Esophagus muscularis mucosa (tissue), 4 donors: ENCODE measurements at regions not wholly inside any gene's neighbourhood (a gene's known extent, or its start where the extent isn't known, plus 50 kb on each side); places are given as distances from the start of the nearest gene placed in this dataset.

ENCODE experiments used
- DNase-seq: peaks from one replicate; pipeline ENCODE4 v3.0.0-alpha.2; 2017; ENCODE audit errors: extremely low spot score
- H3K27ac ChIP-seq, 4 donors: fragments of 200-600 bp; sonication (generic); replicated peaks in 1 of 4; 1 replicate in 3 of 4; 2 replicates in 1 of 4; pipeline ENCODE4 v1.5.1; 2016 to 2019; ENCODE audit warnings: mild to moderate bottlenecking in 1 of 4
- H3K27me3 ChIP-seq, 4 donors: fragments of 200-600 bp; sonication (generic); one replicate each; pipeline versions ENCODE4 v1.5.1 to v1.6.0; 2016 to 2019
- H3K36me3 ChIP-seq, 4 donors: fragments of 200-600 bp; sonication (generic); one replicate each; pipeline ENCODE4 v1.5.1; 2016 to 2019
- H3K4me1 ChIP-seq, 4 donors: fragments of 200-600 bp; sonication (generic); one replicate each; pipeline ENCODE4 v1.5.1; 2016 to 2019
- H3K4me3 ChIP-seq, 4 donors: fragments of 200-600 bp; sonication (generic); 1 replicate in 2 of 4; 2 replicates in 2 of 4; pipeline ENCODE4 v1.5.1; 2016 to 2019; ENCODE audit warnings: mild to moderate bottlenecking in 4 of 4, moderate library complexity in 1 of 4
- H3K9me3 ChIP-seq, 4 donors: fragments of 200-600 bp; sonication (generic); 1 replicate in 3 of 4; 2 replicates in 1 of 4; pipeline ENCODE4 v1.5.1; 2016 to 2019
- CTCF ChIP-seq, 3 experiments: fragments of 200-600 bp in 2 of 3; fragments of 450-650 bp in 1 of 3; sonication (generic) in 2 of 3; IDR thresholded peaks; one replicate each; pipeline ENCODE4 v1.5.1; 2017 to 2019; ENCODE audit warnings: antibody characterized with exemption in 3 of 3, mild to moderate bottlenecking in 2 of 3, moderate library complexity in 1 of 3
- EP300 ChIP-seq: sonication (generic); formaldehyde crosslinking; IDR thresholded peaks from one replicate; pipeline ENCODE4 v1.6.1; 2017; ENCODE audit warnings: antibody characterized with exemption
- POLR2A ChIP-seq: fragments of 450-650 bp; IDR thresholded peaks from one replicate; pipeline ENCODE4 v1.6.1; 2017; ENCODE audit warnings: antibody characterized with exemption, moderate library complexity, mild to moderate bottlenecking, low read depth
- POLR2AphosphoS5 ChIP-seq, 2 donors: sonication (generic); formaldehyde crosslinking; IDR thresholded peaks; one replicate each; pipeline ENCODE4 v1.6.1; 2017; ENCODE audit warnings: antibody characterized with exemption in 2 of 2
- WGBS: methylation state at CpG from one replicate; pipeline ENCODE4 v1.1.5; 2018; 5-methylcytosine and 5-hydroxymethylcytosine counted together
- intact Hi-C: fragments of 100-400 bp; cut with DNase I; formaldehyde crosslinking; loops from one replicate; pipeline ENCODE4 v1.15.1; 2023

GRCh38 chr6:16063580-16063979 is 65.3 kb upstream of the MYLIP start:
- Histone ChIP-seq H3K27ac (no peak overlapping the region), H3K36me3 (no peaks in the 10 kb centered on the region), H3K4me1 (no peaks in the 10 kb centered on the region), H3K4me3 (no peak overlapping the region), H3K27me3 (no peaks in the 10 kb centered on the region), H3K9me3 (no peaks in the 10 kb centered on the region)
- no peak for TF ChIP-seq CTCF (IDR thresholded peaks at IDR 0.05)
- TF ChIP-seq EP300: no peak
- TF ChIP-seq POLR2A: no peak
- no peak for TF ChIP-seq POLR2AphosphoS5 (IDR thresholded peaks at IDR 0.05)
- intact Hi-C loops: no loop called here
- no peak for DNase-seq
- WGBS: 85% methylated on average over 1 of the region's 1 CpG

GRCh38 chr6:16061818-16062217 is 67.1 kb upstream of the MYLIP start:
- intact Hi-C loops: no loop called here
- no peaks in the 10 kb centered on the region for H3K27me3 ChIP-seq
- no peaks in the 10 kb centered on the region for H3K36me3 ChIP-seq
- no peaks in the 10 kb centered on the region for H3K9me3 ChIP-seq
- 90% methylated on average over 2 of the region's 2 CpGs for WGBS
- no peak for DNase-seq
- TF ChIP-seq EP300: no peak
- TF ChIP-seq CTCF (IDR thresholded peaks at IDR 0.05): no peak
- no peak for TF ChIP-seq POLR2AphosphoS5 (IDR thresholded peaks at IDR 0.05)
- no peak for TF ChIP-seq POLR2A
- H3K4me1 ChIP-seq: no peaks in the 10 kb centered on the region
- H3K27ac ChIP-seq: no peak overlapping the region
- no peak overlapping the region for H3K4me3 ChIP-seq

DNA sequence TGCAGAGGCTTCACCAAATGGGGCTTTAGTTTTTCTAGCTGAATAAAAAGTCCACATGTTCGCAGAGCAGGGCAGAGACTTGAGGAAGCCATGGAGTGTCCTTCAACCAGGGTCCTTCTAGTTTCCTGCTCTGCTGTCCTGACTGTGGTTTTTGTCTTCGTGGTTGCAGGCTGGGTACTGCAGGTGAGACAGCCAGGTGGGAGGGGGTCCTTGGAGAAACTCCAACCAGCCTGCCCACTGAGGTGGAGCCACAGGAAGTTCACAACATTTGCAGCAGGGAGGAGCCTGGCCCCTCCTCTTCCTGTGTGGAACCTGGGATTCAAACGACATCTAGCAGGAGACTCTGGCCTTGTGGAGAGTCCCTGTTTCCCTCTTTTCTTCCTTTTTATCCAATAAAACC is 68.8 kb upstream of the MYLIP start:
- no peaks in the 10 kb centered on the region for H3K36me3 ChIP-seq
- H3K27ac ChIP-seq: no peak overlapping the region
- no peaks in the 10 kb centered on the region for H3K27me3 ChIP-seq
- intact Hi-C loops: no loop called here
- no peak overlapping the region for H3K4me3 ChIP-seq
- TF ChIP-seq POLR2A: no peak
- TF ChIP-seq CTCF (IDR thresholded peaks at IDR 0.05): no peak
- no peak for TF ChIP-seq POLR2AphosphoS5 (IDR thresholded peaks at IDR 0.05)
- TF ChIP-seq EP300: no peak
- WGBS: 75% methylated on average over 3 of the region's 3 CpGs
- no peak for DNase-seq
- no peaks in the 10 kb centered on the region for H3K4me1 ChIP-seq
- H3K9me3 ChIP-seq: no peaks in the 10 kb centered on the region

- H3K4me3 ChIP-seq: no peak overlapping the region
- WGBS: 76% methylated on average over 7 of the region's 7 CpGs
- TF ChIP-seq EP300 (no peak), POLR2AphosphoS5 (IDR thresholded peaks at IDR 0.05) (no peak), CTCF (IDR thresholded peaks at IDR 0.05) (no peak), POLR2A (no peak)
- DNase-seq: no peak
- no peaks in the 10 kb centered on the region for H3K9me3 ChIP-seq
- H3K4me1 ChIP-seq: no peaks in the 10 kb centered on the region
- H3K27me3 ChIP-seq: no peaks in the 10 kb centered on the region
- no peak overlapping the region for H3K27ac ChIP-seq
- H3K36me3 ChIP-seq: no peaks in the 10 kb centered on the region
- intact Hi-C loops: no loop called here
These were observed 69.4 kb upstream of the MYLIP start for GRCh38 chr6:16059496-16059895.

GRCh38 chr6:16058929-16059345 is 69.9 kb upstream of the MYLIP start:
- intact Hi-C loops: no loop called here
- DNase-seq: no peak
- H3K9me3 ChIP-seq: no peaks in the 10 kb centered on the region
- no peak for TF ChIP-seq POLR2AphosphoS5 (IDR thresholded peaks at IDR 0.05)
- no peak overlapping the region for H3K4me3 ChIP-seq
- no peaks in the 10 kb centered on the region for H3K4me1 ChIP-seq
- H3K27me3 ChIP-seq: no peaks in the 10 kb centered on the region
- H3K27ac ChIP-seq: no peak overlapping the region
- H3K36me3 ChIP-seq: no peaks in the 10 kb centered on the region
- WGBS: 77% methylated on average over 4 of the region's 4 CpGs
